NCI-H2081 (cell line): ENCODE measurements at regions not wholly inside any gene's neighbourhood (a gene's known extent, or its start where the extent isn't known, plus 50 kb on each side); places are given as distances from the start of the nearest gene placed in this dataset.
"Not testable (repeated sequence)": the region's sequence is repeated elsewhere in the genome, so short reads cannot be mapped to it uniquely, and the experiment has no call there.

Experiments
- DNase-seq, 2 experiments: peaks; one replicate each; lab custom pipeline; 2025; lab: John Stamatoyannopoulos, UW

GRCh38 chr5:53268241-53268640 lies 158.7 kb upstream of the MOCS2 start:
- not testable (repeated sequence) for DNase-seq

GRCh38 chr5:53275666-53276065 lies 166.1 kb upstream of the MOCS2 start:
- no peak for DNase-seq

GRCh38 chr5:53276825-53277224 lies 167.3 kb upstream of the MOCS2 start:
- DNase-seq: no peak

GRCh38 chr5:53277491-53277890 lies 167.9 kb upstream of the MOCS2 start:
- no peak for DNase-seq

- no peak for DNase-seq
These were observed 178.0 kb upstream of the MOCS2 start for GRCh38 chr5:53287573-53287972.

GRCh38 chr5:53288511-53288910 lies 179.0 kb upstream of the MOCS2 start:
- no peak for DNase-seq

GRCh38 chr5:53291047-53291446 lies 181.5 kb upstream of the MOCS2 start:
- no peak for DNase-seq

GRCh38 chr5:53291528-53291927 lies 182.0 kb upstream of the MOCS2 start:
- DNase-seq: no peak

- no peak for DNase-seq
These were observed 181.6 kb upstream of the FST start for GRCh38 chr5:53298841-53299240.

- no peak for DNase-seq
These were observed 177.9 kb upstream of the FST start for GRCh38 chr5:53302529-53302928.

GRCh38 chr5:53303105-53303504 lies 177.3 kb upstream of the FST start:
- no peak for DNase-seq

- not testable (repeated sequence) for DNase-seq
These were observed 175.1 kb upstream of the FST start for GRCh38 chr5:53305316-53305715.

- no peak for DNase-seq
These were observed 170.8 kb upstream of the FST start for GRCh38 chr5:53309653-53310052.

GRCh38 chr5:53311681-53312080 lies 168.7 kb upstream of the FST start:
- DNase-seq: no peak

- DNase-seq: no peak
These were observed 167.3 kb upstream of the FST start for GRCh38 chr5:53313145-53313544.

GRCh38 chr5:53318303-53318702 lies 162.1 kb upstream of the FST start:
- no peak for DNase-seq

GRCh38 chr5:53319315-53319714 lies 161.1 kb upstream of the FST start:
- DNase-seq: no peak

- no peak for DNase-seq
These were observed 159.4 kb upstream of the FST start for GRCh38 chr5:53321073-53321472.

- DNase-seq: no peak
These were observed 158.7 kb upstream of the FST start for GRCh38 chr5:53321721-53322120.

GRCh38 chr5:53322257-53322656 lies 158.2 kb upstream of the FST start:
- DNase-seq: no peak

GRCh38 chr5:53323511-53323910 lies 156.9 kb upstream of the FST start:
- no peak for DNase-seq

- no peak for DNase-seq
These were observed 156.3 kb upstream of the FST start for GRCh38 chr5:53323943-53324642.

GRCh38 chr5:53326424-53327153 lies 153.8 kb upstream of the FST start:
- DNase-seq: no peak
